SK-N-SH (cell line): ENCODE measurements at regions not wholly inside any gene's neighbourhood (a gene's known extent, or its start where the extent isn't known, plus 50 kb on each side); places are given as distances from the start of the nearest gene placed in this dataset.

ENCODE experiments used
- CHD2 ChIP-seq: fragments of 150-350 bp; IDR thresholded peaks from 2 replicates; pipeline ENCODE4 v1.6.1; 2018; ENCODE audit warnings: low read length; ENCODE audit not compliant: partially characterized antibody
- ELF1 ChIP-seq: IDR thresholded peaks from 2 replicates; pipeline ENCODE4 v1.4.0; 2012
- EP300 ChIP-seq, 2 experiments: IDR thresholded peaks; 2 replicates each; pipeline versions ENCODE4 v1.4.0 to v1.6.1; 2012; ENCODE audit warnings: borderline replicate concordance in 1 of 2, low read depth in 1 of 2, low read length in 1 of 2
- FOXM1 ChIP-seq: IDR thresholded peaks from 2 replicates; pipeline ENCODE4 v1.4.0; 2012; ENCODE audit warnings: low read depth, mild to moderate bottlenecking
- JUND ChIP-seq: IDR thresholded peaks from 2 replicates; pipeline ENCODE4 v1.4.0; 2012
- RAD21 ChIP-seq: IDR thresholded peaks from 2 replicates; pipeline ENCODE4 v1.6.1; 2012; ENCODE audit warnings: mild to moderate bottlenecking, low read length
- RCOR1 ChIP-seq: fragments of 150-350 bp; IDR thresholded peaks from 2 replicates; pipeline ENCODE4 v1.6.1; 2017; ENCODE audit warnings: antibody characterized with exemption, low read length
- YY1 ChIP-seq: IDR thresholded peaks from 2 replicates; pipeline ENCODE4 v1.4.0; 2012; ENCODE audit warnings: low read depth, mild to moderate bottlenecking
- TF ChIP-seq, protein P1 (sequence below): fragments of 200-600 bp; sonication (generic); IDR thresholded peaks from 2 replicates; pipeline ENCODE4 v1.6.1; 2017; ENCODE audit warnings: antibody characterized with exemption, mild to moderate bottlenecking, moderate library complexity
- TF ChIP-seq, protein P2 (sequence below): IDR thresholded peaks from 2 replicates; pipeline ENCODE4 v1.4.0; 2012; ENCODE audit warnings: low read depth

DNA sequence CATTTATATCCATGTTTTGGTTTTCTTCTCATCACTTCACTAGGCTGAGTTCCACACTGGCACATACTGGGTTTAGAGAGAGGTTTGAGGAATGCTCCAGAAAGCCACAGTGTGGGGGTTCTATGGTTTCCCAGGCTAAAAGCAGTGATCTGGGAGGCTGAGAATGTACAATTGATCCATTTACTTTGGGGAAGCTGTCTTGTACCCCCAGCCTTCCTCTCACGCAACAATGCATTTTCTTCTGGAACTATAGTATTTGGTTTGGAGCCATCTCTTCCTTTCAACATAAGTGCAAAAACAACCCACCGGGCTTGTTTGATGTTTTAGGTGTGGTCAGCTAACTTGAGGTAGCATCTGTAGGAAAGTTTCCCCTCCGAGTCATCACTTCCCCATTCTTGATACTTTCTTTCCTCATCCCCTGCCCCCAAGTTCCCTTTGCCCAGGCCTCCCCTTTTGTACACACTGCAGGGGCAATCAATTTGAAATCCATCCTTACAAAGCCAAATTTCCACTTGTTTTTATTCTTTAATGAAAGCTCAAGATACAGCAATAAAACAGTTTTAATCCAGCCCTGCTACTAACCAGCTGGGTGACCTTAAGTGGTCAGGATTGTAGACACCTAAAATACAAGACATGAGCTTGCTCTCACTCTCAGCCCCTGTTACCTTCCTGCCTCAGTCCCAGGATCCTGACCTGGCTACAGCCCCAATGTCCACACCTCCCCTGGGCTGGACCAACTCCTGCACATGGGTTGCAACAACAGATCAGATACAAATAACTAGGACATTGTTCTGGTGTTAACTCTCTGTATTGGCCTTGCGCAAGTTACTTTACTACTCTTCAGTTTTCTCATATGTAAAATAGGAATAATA lies 109.2 kb downstream of the FHDC1 start:
- TF ChIP-seq, protein P1, sequence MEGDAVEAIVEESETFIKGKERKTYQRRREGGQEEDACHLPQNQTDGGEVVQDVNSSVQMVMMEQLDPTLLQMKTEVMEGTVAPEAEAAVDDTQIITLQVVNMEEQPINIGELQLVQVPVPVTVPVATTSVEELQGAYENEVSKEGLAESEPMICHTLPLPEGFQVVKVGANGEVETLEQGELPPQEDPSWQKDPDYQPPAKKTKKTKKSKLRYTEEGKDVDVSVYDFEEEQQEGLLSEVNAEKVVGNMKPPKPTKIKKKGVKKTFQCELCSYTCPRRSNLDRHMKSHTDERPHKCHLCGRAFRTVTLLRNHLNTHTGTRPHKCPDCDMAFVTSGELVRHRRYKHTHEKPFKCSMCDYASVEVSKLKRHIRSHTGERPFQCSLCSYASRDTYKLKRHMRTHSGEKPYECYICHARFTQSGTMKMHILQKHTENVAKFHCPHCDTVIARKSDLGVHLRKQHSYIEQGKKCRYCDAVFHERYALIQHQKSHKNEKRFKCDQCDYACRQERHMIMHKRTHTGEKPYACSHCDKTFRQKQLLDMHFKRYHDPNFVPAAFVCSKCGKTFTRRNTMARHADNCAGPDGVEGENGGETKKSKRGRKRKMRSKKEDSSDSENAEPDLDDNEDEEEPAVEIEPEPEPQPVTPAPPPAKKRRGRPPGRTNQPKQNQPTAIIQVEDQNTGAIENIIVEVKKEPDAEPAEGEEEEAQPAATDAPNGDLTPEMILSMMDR: no peak
- TF ChIP-seq, protein P2, sequence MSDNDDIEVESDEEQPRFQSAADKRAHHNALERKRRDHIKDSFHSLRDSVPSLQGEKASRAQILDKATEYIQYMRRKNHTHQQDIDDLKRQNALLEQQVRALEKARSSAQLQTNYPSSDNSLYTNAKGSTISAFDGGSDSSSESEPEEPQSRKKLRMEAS: no peak
- TF ChIP-seq FOXM1: no peak
- TF ChIP-seq RCOR1: no peak
- TF ChIP-seq CHD2: no peak
- TF ChIP-seq EP300 (IDR thresholded peaks at IDR 0.05; ENCODE audit: borderline replicate concordance in 1 of 2, low read depth in 1 of 2, low read length in 1 of 2): no peak
- TF ChIP-seq JUND: no peak
- no peak for TF ChIP-seq ELF1
- TF ChIP-seq YY1: no peak
- TF ChIP-seq RAD21: no peak
